Loucy (cell line): ENCODE measurements at regions not wholly inside any gene's neighbourhood (a gene's known extent, or its start where the extent isn't known, plus 50 kb on each side); places are given as distances from the start of the nearest gene placed in this dataset.

Experiments used
- CTCF ChIP-seq: fragments of 200-600 bp; sonication (generic); conservative IDR thresholded peaks from 2 replicates; pipeline ENCODE4 v1.5.1; 2014; ENCODE audit warnings: mild to moderate bottlenecking, antibody characterized with exemption, low read length
- EZH2phosphoT487 ChIP-seq: fragments of 200-600 bp; IDR thresholded peaks from 2 replicates; pipeline ENCODE4 v1.6.1; 2018; ENCODE audit warnings: antibody characterized with exemption, mild to moderate bottlenecking, moderate library complexity, borderline replicate concordance

DNA sequence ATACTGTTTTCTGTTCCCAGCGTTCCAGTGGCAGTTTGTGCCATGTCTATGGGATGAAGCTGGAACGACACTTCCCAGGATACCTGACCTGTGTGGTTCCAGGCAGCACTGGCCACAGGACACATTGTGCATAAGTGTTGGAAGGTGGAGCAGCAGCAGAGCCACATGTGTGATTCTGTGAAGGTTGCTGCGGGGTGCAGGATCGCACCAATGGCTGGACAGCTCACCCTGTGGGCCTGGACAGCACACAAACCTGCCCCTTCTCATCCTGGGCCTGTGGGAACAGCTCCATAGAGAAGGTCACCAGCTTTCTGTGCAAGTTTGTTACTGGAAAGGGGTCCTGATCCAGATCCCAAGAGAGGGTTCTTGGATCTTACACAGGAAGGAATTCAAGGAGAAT is 252.2 kb upstream of the RAB6C start:
- TF ChIP-seq CTCF (no peak), EZH2phosphoT487 (no peak)
